SK-N-SH treated with all-trans-retinoic acid at 6 μM for 48 hours (cell line): ENCODE measurements at regions not wholly inside any gene's neighbourhood (a gene's known extent, or its start where the extent isn't known, plus 50 kb on each side); places are given as distances from the start of the nearest gene placed in this dataset.

Experiments
- ATAC-seq: fragments of 200-7000 bp; cut with Tn5 transposase; 3 replicates; pipeline ENCODE4 v1.9.1; 2020; ENCODE audit warnings: mild to moderate bottlenecking, moderate library complexity
- ARNTL ChIP-seq: fragments of 450-650 bp; formaldehyde crosslinking; IDR thresholded peaks from 2 replicates; pipeline ENCODE4 v1.5.0; 2020; ENCODE audit warnings: low read depth, mild to moderate bottlenecking, moderate library complexity, borderline replicate concordance
- BACH2 ChIP-seq: fragments of 250-450 bp; sonication (Bioruptor Pico); IDR thresholded peaks from 2 replicates; pipeline ENCODE4 v1.9.0; 2021; ENCODE audit warnings: mild to moderate bottlenecking, borderline replicate concordance
- CSDC2 ChIP-seq: fragments of 250-450 bp; sonication (Bioruptor Pico); IDR thresholded peaks from 2 replicates; pipeline ENCODE4 v1.5.0; 2020; ENCODE audit warnings: mild to moderate bottlenecking, moderate library complexity
- GLIS3 ChIP-seq: fragments of 250-450 bp; sonication (Bioruptor Pico); IDR thresholded peaks from 2 replicates; pipeline ENCODE4 v1.5.0; 2020; ENCODE audit warnings: mild to moderate bottlenecking, moderate library complexity
- ISL1 ChIP-seq: fragments of 250-450 bp; sonication (Bioruptor Pico); IDR thresholded peaks from 2 replicates; pipeline ENCODE4 v2.1.2; 2022; ENCODE audit warnings: mild to moderate bottlenecking, moderate library complexity
- OSR1 ChIP-seq: fragments of 250-450 bp; sonication (Bioruptor Pico); IDR thresholded peaks from 2 replicates; pipeline ENCODE4 v1.8.0; 2022; ENCODE audit warnings: moderate library complexity, mild to moderate bottlenecking, inconsistent platforms
- POU6F1 ChIP-seq: fragments of 250-450 bp; sonication (Bioruptor Pico); IDR thresholded peaks from 2 replicates; pipeline ENCODE4 v1.8.0; 2021; ENCODE audit warnings: low read depth, mild to moderate bottlenecking, moderate library complexity, borderline replicate concordance
- PPARA ChIP-seq: fragments of 250-450 bp; sonication (Bioruptor Pico); IDR thresholded peaks from 2 replicates; pipeline ENCODE4 v1.5.0; 2020; ENCODE audit warnings: mild to moderate bottlenecking, borderline replicate concordance
- TCF4 ChIP-seq: fragments of 250-450 bp; sonication (Bioruptor Pico); IDR thresholded peaks from 2 replicates; pipeline ENCODE4 v1.8.0; 2021; ENCODE audit warnings: mild to moderate bottlenecking, moderate library complexity, borderline replicate concordance
- TOX ChIP-seq: fragments of 250-450 bp; sonication (Bioruptor Pico); IDR thresholded peaks from 2 replicates; pipeline ENCODE4 v1.8.0; 2021; ENCODE audit warnings: mild to moderate bottlenecking, moderate library complexity, borderline replicate concordance
- TSHZ2 ChIP-seq: fragments of 250-450 bp; sonication (Bioruptor Pico); IDR thresholded peaks from 2 replicates; pipeline ENCODE4 v1.5.0; 2020; ENCODE audit warnings: mild to moderate bottlenecking, moderate library complexity
- ZC3H10 ChIP-seq: fragments of 250-450 bp; sonication (Bioruptor Pico); IDR thresholded peaks from 2 replicates; pipeline ENCODE4 v1.5.1; 2021; ENCODE audit warnings: mild to moderate bottlenecking, moderate library complexity
- ZFP3 ChIP-seq: fragments of 250-450 bp; sonication (Bioruptor Pico); IDR thresholded peaks from 2 replicates; pipeline ENCODE4 v1.5.0; 2020; ENCODE audit warnings: mild to moderate bottlenecking, moderate library complexity
- ZFP30 ChIP-seq: fragments of 450-650 bp; formaldehyde crosslinking; IDR thresholded peaks from 2 replicates; pipeline ENCODE4 v1.5.0; 2022; ENCODE audit warnings: mild to moderate bottlenecking, moderate library complexity
- ZNF565 ChIP-seq: fragments of 450-650 bp; formaldehyde crosslinking; conservative IDR thresholded peaks from 2 replicates; pipeline ENCODE4 v1.5.0; 2020; ENCODE audit warnings: low read depth, mild to moderate bottlenecking, moderate library complexity
- ZNF8 ChIP-seq: fragments of 450-650 bp; formaldehyde crosslinking; IDR thresholded peaks from 2 replicates; pipeline ENCODE4 v1.5.0; 2020; ENCODE audit warnings: mild to moderate bottlenecking, moderate library complexity
- TF ChIP-seq, protein P1 (sequence below): fragments of 250-450 bp; sonication (Bioruptor Pico); IDR thresholded peaks from 2 replicates; pipeline ENCODE4 v1.5.1; 2020; ENCODE audit warnings: low read depth, mild to moderate bottlenecking, moderate library complexity
- TF ChIP-seq, protein P2 (sequence below): fragments of 250-450 bp; sonication (Bioruptor Pico); IDR thresholded peaks from 2 replicates; pipeline ENCODE4 v1.5.1; 2021; ENCODE audit warnings: mild to moderate bottlenecking, moderate library complexity

- TF ChIP-seq ZFP3 (no peak), ISL1 (CRISPR knock-in tag) (no peak), BACH2 (no peak), GLIS3 (CRISPR knock-in tag) (no peak), OSR1 (CRISPR knock-in tag) (no peak), ZNF565 (CRISPR knock-in tag) (no peak), TCF4 (CRISPR knock-in tag) (no peak), ZC3H10 (CRISPR knock-in tag) (no peak), ZNF8 (CRISPR knock-in tag) (no peak), CSDC2 (CRISPR knock-in tag) (no peak), PPARA (CRISPR knock-in tag) (no peak), TSHZ2 (CRISPR knock-in tag) (no peak)
- no peak for ATAC-seq
Observed at GRCh38 chr9:108045851-108046250, 556.3 kb upstream of the KLF4 start.

- TF ChIP-seq TOX (CRISPR knock-in tag) (no peak), ZNF565 (CRISPR knock-in tag) (no peak), GLIS3 (CRISPR knock-in tag) (no peak), ZNF8 (CRISPR knock-in tag) (no peak), CSDC2 (CRISPR knock-in tag) (no peak), ARNTL (CRISPR knock-in tag) (no peak)
- TF ChIP-seq, protein P1, sequence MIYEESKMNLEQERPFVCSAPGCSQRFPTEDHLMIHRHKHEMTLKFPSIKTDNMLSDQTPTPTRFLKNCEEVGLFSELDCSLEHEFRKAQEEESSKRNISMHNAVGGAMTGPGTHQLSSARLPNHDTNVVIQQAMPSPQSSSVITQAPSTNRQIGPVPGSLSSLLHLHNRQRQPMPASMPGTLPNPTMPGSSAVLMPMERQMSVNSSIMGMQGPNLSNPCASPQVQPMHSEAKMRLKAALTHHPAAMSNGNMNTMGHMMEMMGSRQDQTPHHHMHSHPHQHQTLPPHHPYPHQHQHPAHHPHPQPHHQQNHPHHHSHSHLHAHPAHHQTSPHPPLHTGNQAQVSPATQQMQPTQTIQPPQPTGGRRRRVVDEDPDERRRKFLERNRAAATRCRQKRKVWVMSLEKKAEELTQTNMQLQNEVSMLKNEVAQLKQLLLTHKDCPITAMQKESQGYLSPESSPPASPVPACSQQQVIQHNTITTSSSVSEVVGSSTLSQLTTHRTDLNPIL (CRISPR knock-in tag) = no peak
- ATAC-seq = no peak
Observed at GRCh38 chr9:108043585-108043984, 554.0 kb upstream of the KLF4 start.

GRCh38 chr9:108041551-108041950 is 552.0 kb upstream of the KLF4 start:
- TF ChIP-seq, protein P2, sequence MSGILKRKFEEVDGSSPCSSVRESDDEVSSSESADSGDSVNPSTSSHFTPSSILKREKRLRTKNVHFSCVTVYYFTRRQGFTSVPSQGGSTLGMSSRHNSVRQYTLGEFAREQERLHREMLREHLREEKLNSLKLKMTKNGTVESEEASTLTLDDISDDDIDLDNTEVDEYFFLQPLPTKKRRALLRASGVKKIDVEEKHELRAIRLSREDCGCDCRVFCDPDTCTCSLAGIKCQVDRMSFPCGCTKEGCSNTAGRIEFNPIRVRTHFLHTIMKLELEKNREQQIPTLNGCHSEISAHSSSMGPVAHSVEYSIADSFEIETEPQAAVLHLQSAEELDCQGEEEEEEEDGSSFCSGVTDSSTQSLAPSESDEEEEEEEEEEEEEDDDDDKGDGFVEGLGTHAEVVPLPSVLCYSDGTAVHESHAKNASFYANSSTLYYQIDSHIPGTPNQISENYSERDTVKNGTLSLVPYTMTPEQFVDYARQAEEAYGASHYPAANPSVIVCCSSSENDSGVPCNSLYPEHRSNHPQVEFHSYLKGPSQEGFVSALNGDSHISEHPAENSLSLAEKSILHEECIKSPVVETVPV = no peak
- TF ChIP-seq ARNTL (CRISPR knock-in tag) (no peak), OSR1 (CRISPR knock-in tag) (no peak), ZFP3 (no peak), ISL1 (CRISPR knock-in tag) (no peak), BACH2 (no peak), ZFP30 (CRISPR knock-in tag) (no peak), ZNF8 (CRISPR knock-in tag) (no peak), POU6F1 (no peak), TSHZ2 (CRISPR knock-in tag) (no peak), GLIS3 (CRISPR knock-in tag) (no peak)
- TF ChIP-seq, protein P1 (CRISPR knock-in tag) = no peak
- peak; percentile 84 for ATAC-seq
